GM18519 (cell line): ENCODE measurements at regions not wholly inside any gene's neighbourhood (a gene's known extent, or its start where the extent isn't known, plus 50 kb on each side); places are given as distances from the start of the nearest gene placed in this dataset.

Experiments used
- ATAC-seq: cut with Tn5 transposase; IDR thresholded peaks from one replicate; pipeline ENCODE4 v1.9.1; 2021; ENCODE audit warnings: mild to moderate bottlenecking, moderate library complexity; ENCODE audit not compliant: unreplicated experiment, low FRiP score

GRCh38 chr3:194738254-194739093, 52.8 kb downstream of the FAM43A start:
- no peak for ATAC-seq

- no peak for ATAC-seq
Measured at GRCh38 chr3:194739498-194740284, 54.0 kb downstream of the FAM43A start.

- ATAC-seq = no peak
Measured at GRCh38 chr3:194740859-194741491, 55.3 kb downstream of the FAM43A start.

- no peak for ATAC-seq
Measured at GRCh38 chr3:194741916-194742315, 56.2 kb downstream of the FAM43A start.

- no peak for ATAC-seq
Measured at GRCh38 chr3:194744826-194745225, 59.1 kb downstream of the FAM43A start.

- no peak for ATAC-seq
Measured at GRCh38 chr3:194745422-194746184, 59.9 kb downstream of the FAM43A start.

GRCh38 chr3:194748225-194748624, 62.5 kb downstream of the FAM43A start:
- ATAC-seq = no peak

GRCh38 chr3:194749631-194750490, 64.2 kb downstream of the FAM43A start:
- ATAC-seq = no peak

- ATAC-seq = no peak
Measured at GRCh38 chr3:194750491-194750828, 64.8 kb downstream of the FAM43A start.

- no peak for ATAC-seq
Measured at GRCh38 chr3:194755671-194756459, 70.2 kb downstream of the FAM43A start.

GRCh38 chr3:194756460-194756779, 70.7 kb downstream of the FAM43A start:
- ATAC-seq = no peak

GRCh38 chr3:194756791-194757325, 71.2 kb downstream of the FAM43A start:
- no peak for ATAC-seq

- no peak for ATAC-seq
Measured at GRCh38 chr3:194757647-194758061, 72.0 kb downstream of the FAM43A start.

- no peak for ATAC-seq
Measured at GRCh38 chr3:194758716-194759115, 73.0 kb downstream of the FAM43A start.

- no peak for ATAC-seq
Measured at GRCh38 chr3:194760494-194761137, 74.9 kb downstream of the FAM43A start.

GRCh38 chr3:194761384-194761783, 75.7 kb downstream of the FAM43A start:
- no peak for ATAC-seq

- ATAC-seq = no peak
Measured at GRCh38 chr3:194766845-194767244, 81.2 kb downstream of the FAM43A start.

GRCh38 chr3:194767446-194768207, 81.9 kb downstream of the FAM43A start:
- no peak for ATAC-seq
